Adrenal gland (tissue), 9 donors: ENCODE measurements at regions not wholly inside any gene's neighbourhood (a gene's known extent, or its start where the extent isn't known, plus 50 kb on each side); places are given as distances from the start of the nearest gene placed in this dataset.
"Not testable (repeated sequence)": the region's sequence is repeated elsewhere in the genome, so short reads cannot be mapped to it uniquely, and the experiment has no call there.

ENCODE experiments used
- DNase-seq, 7 donors: peaks; one replicate each; pipeline ENCODE4 v3.0.0-alpha.2; 2019 to 2020
- H3K27ac ChIP-seq, 5 donors: fragments of 200-600 bp; sonication (generic) in 4 of 5; 1 replicate in 3 of 5; 2 replicates in 2 of 5; pipeline versions ENCODE4 v1.5.1 to v1.8.0; 2016 to 2020; ENCODE audit warnings: mild to moderate bottlenecking in 1 of 5
- H3K27me3 ChIP-seq: fragments of 200-600 bp; 2 replicates; pipeline ENCODE4 v1.8.0; 2021
- H3K36me3 ChIP-seq, 2 donors: fragments of 200-600 bp; replicated peaks in 1 of 2; 1 replicate in 1 of 2; 2 replicates in 1 of 2; pipeline versions ENCODE4 v1.5.1 to v1.8.0; 2018 to 2022
- H3K4me1 ChIP-seq, 2 donors: fragments of 200-600 bp; replicated peaks in 1 of 2; 1 replicate in 1 of 2; 2 replicates in 1 of 2; pipeline versions ENCODE4 v1.5.1 to v1.8.0; 2018 to 2021
- H3K4me3 ChIP-seq, 4 donors: fragments of 200-600 bp; sonication (generic) in 3 of 4; one replicate each; pipeline ENCODE4 v1.5.1; 2016 to 2018
- H3K9me3 ChIP-seq, 3 donors: fragments of 200-600 bp; sonication (generic) in 1 of 3; replicated peaks in 1 of 3; 1 replicate in 2 of 3; 2 replicates in 1 of 3; pipeline versions ENCODE4 v1.5.1 to v1.8.0; 2016 to 2021
- POLR2A ChIP-seq, 2 donors: fragments of 450-650 bp; IDR thresholded peaks; one replicate each; pipeline ENCODE4 v1.6.1; 2017; ENCODE audit warnings: antibody characterized with exemption in 2 of 2, mild to moderate bottlenecking in 2 of 2, moderate library complexity in 1 of 2
- WGBS, 4 donors: extraction: QIAGEN DNeasy Blood & Tissue Kit in 2 of 4; methylation state at CpG; one replicate each; pipeline versions ENCODE4 v1.1.5 to v1.1.7; 2013 to 2017; 5-methylcytosine and 5-hydroxymethylcytosine counted together
- intact Hi-C, 2 donors: fragments of 100-400 bp; cut with DNase I; formaldehyde crosslinking; loops; one replicate each; pipeline versions ENCODE4 v1.14.1 to v1.15.0; 2022 to 2023
- TF ChIP-seq, protein P1 (sequence below), 6 experiments: fragments of 450-650 bp in 4 of 6; fragments of 200-600 bp in 2 of 6; sonication (generic) in 1 of 6; IDR thresholded peaks; 1 replicate in 5 of 6; 2 replicates in 1 of 6; pipeline versions ENCODE4 v1.5.1 to v1.8.0; 2016 to 2021; ENCODE audit warnings: antibody characterized with exemption in 6 of 6, mild to moderate bottlenecking in 2 of 6, moderate library complexity in 1 of 6
- donor health status: healthy with polysubstance abuse.
- donor health status: Bipolar disorder and iron deficiency.
- donor health status: DM: yes; HTN: yes; CAD: no.
- donor health status: DM: no; HTN: no; CAD: no.
- donor health status: DM: no; HTN: no; CAD: no.

DNA sequence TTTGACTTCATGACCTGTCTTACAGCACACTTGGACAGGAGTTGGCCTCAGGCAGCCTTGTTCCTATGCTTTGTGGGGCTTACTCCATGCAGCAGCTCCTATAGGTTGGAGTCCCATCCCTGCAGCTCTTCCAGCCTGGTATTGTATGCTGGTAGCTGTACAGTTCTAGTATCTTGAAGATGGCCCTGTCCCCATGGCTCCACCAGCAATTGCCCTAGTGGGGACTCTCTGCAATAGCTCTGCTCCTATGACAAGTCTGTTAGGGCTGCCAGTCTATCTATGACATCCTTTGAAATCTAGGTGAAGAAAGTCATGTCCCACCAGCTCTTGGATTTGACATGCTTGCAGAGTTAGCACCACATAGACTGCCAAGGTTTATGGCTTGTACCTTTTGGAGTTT lies 252.6 kb downstream of the ANTXR2 start:
- Histone ChIP-seq H3K27ac (no peak overlapping the region), H3K4me1 (peaks cover 0 to 6% of the 10 kb centered on the region in 2 donors)
- intact Hi-C loops = no loop called here

DNA sequence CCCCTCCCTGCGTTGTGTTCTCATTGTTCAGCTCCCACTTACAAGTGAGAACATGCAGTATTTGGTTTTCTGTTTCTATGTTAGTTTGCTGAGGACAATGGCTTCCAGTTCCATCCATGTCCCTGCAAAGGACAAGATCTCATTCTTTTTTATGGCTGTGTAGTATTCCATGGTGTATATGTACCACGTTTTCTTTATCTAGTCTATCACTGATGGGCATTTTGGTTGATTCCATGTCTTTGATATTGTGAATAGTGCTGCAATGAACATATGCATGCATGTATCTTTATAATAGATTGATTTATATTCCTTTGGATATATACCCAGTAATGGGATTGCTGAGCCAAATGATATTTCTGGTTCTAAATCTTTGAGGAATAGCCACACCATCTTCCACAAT lies 265.1 kb downstream of the ANTXR2 start:
- H3K27me3 ChIP-seq, H3K9me3 ChIP-seq, H3K4me1 ChIP-seq, H3K36me3 ChIP-seq, H3K27ac ChIP-seq, DNase-seq, H3K4me3 ChIP-seq, intact Hi-C loops: not testable (repeated sequence)
- 70 to 77% (median 74%) methylated on average over 2 of the region's 2 CpGs for WGBS, 4 donors

More for the DNA sequence above, 252.6 kb downstream of the ANTXR2 start:
- no peak for DNase-seq
- no peaks in the 10 kb centered on the region for H3K9me3 ChIP-seq
- H3K27me3 ChIP-seq = no peaks in the 10 kb centered on the region
- H3K36me3 ChIP-seq = no peaks in the 10 kb centered on the region
- no peak for TF ChIP-seq POLR2A (IDR thresholded peaks at IDR 0.05)
- TF ChIP-seq, protein P1, sequence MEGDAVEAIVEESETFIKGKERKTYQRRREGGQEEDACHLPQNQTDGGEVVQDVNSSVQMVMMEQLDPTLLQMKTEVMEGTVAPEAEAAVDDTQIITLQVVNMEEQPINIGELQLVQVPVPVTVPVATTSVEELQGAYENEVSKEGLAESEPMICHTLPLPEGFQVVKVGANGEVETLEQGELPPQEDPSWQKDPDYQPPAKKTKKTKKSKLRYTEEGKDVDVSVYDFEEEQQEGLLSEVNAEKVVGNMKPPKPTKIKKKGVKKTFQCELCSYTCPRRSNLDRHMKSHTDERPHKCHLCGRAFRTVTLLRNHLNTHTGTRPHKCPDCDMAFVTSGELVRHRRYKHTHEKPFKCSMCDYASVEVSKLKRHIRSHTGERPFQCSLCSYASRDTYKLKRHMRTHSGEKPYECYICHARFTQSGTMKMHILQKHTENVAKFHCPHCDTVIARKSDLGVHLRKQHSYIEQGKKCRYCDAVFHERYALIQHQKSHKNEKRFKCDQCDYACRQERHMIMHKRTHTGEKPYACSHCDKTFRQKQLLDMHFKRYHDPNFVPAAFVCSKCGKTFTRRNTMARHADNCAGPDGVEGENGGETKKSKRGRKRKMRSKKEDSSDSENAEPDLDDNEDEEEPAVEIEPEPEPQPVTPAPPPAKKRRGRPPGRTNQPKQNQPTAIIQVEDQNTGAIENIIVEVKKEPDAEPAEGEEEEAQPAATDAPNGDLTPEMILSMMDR (IDR thresholded peaks at IDR 0.05) = no peak
- no peak overlapping the region for H3K4me3 ChIP-seq

DNA sequence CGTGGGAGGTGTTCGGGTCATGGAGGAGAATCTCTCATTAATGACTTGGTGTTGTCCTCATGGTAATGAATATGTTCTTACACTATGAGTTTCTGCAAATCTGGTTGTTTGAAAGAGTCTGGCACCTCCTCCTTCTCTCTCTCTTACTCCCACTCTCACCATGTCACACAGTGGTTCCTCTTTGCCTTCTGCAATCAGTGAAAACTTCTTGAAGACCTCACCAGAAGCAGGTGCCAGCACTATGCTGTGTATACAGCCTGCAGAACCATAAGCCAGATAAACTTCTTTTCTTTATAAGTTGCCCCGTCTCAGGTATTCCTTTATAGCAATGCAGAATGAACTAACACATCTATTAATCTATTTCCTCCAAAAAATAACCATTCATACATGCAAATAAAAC lies 275.0 kb downstream of the ANTXR2 start:
- TF ChIP-seq, protein P1 (IDR thresholded peaks at IDR 0.05) = no peak
- no peak for TF ChIP-seq POLR2A (IDR thresholded peaks at IDR 0.05)
- Histone ChIP-seq H3K4me1 (no peaks in the 10 kb centered on the region), H3K27ac (no peak overlapping the region), H3K27me3 (no peaks in the 10 kb centered on the region), H3K9me3 (no peaks in the 10 kb centered on the region), H3K36me3 (no peaks in the 10 kb centered on the region), H3K4me3 (no peak overlapping the region)
- WGBS, 4 donors = 68 to 82% (median 75%) methylated on average over 3 of the region's 3 CpGs
- DNase-seq = no peak
- intact Hi-C loops = no loop called here

DNA sequence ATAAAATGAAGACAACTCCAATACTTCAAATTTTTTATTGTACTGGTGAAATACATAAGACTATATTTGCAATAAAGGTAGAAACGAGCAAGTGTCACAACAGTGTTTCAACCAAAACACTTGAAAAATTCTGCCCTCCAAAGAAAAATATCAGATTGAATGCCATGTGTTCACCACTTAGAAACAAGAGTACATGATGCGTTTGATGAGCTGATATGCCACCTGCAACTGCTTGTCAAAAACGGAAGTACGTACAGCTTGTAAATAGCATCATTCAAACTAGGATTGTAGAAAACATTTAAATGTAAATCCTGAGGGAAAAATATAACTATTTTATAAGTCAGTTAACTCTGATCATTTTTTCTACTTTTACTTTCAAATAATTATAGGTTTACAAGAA lies 276.1 kb downstream of the ANTXR2 start:
- TF ChIP-seq, protein P1 (IDR thresholded peaks at IDR 0.05) = no peak
- TF ChIP-seq POLR2A (IDR thresholded peaks at IDR 0.05) = no peak
- Histone ChIP-seq H3K4me3 (no peak overlapping the region), H3K36me3 (no peaks in the 10 kb centered on the region), H3K27ac (no peak overlapping the region), H3K27me3 (no peaks in the 10 kb centered on the region), H3K9me3 (no peaks in the 10 kb centered on the region), H3K4me1 (no peaks in the 10 kb centered on the region)
- no peak for DNase-seq
- 60 to 76% (median 71%) methylated on average over 4 of the region's 4 CpGs for WGBS, 4 donors
- intact Hi-C loops = no loop called here

DNA sequence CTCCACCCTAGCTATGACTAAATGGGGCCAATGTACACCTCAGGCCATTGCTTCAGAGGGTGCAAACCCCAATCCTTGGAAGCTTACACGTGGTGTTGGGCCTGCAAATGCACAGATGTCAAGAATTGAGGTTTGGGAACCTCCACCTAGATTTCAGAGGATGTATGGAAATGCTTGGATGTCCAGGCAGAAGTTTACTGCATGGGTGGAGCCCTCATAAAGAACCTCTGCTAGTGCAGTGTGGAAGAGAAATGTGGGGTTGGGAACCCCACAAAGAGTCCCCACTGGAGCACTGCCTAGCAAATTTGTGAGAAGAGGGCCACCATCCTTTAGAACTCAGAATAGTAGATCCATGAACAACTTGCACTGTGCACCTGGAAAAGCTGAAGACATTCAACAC lies 284.1 kb downstream of the ANTXR2 start:
- no peaks in the 10 kb centered on the region for H3K36me3 ChIP-seq
- no peak overlapping the region for H3K27ac ChIP-seq
- no peaks in the 10 kb centered on the region for H3K4me1 ChIP-seq
- no peaks in the 10 kb centered on the region for H3K9me3 ChIP-seq
- TF ChIP-seq, protein P1 (IDR thresholded peaks at IDR 0.05) = no peak
- no peak for TF ChIP-seq POLR2A (IDR thresholded peaks at IDR 0.05)
- 0 to 27% (median 14%) methylated on average over 1 of the region's 1 CpG; no CpG with 5 or more reads in 1 of the 4 donors for WGBS, 4 donors
- no peaks in the 10 kb centered on the region for H3K27me3 ChIP-seq
- no peak overlapping the region for H3K4me3 ChIP-seq
- intact Hi-C loops = no loop called here
- DNase-seq = no peak
